ENCODE measurements at regions not wholly inside any gene's neighbourhood (a gene's known extent, or its start where the extent isn't known, plus 50 kb on each side); places are given as distances from the start of the nearest gene placed in this dataset.

- TF ChIP-seq CTCF (IDR thresholded peaks at IDR 0.05), result no peak
- TF ChIP-seq POLR2A (IDR thresholded peaks at IDR 0.05), result no peak
Measured at GRCh38 chr18:42392926-42393325, 437.9 kb downstream of the PIK3C3 start.

Data from heart left ventricle (tissue), 13 donors.